ENCODE measurements at regions not wholly inside any gene's neighbourhood (a gene's known extent, or its start where the extent isn't known, plus 50 kb on each side); places are given as distances from the start of the nearest gene placed in this dataset.

GRCh38 chr4:157854819-157855218, 318.0 kb downstream of the GASK1B start:
- CTCF ChIA-PET, result interaction anchor here (0.6 to 1.2 kb wide), 2 partner anchors 123 to 636 kb away, joined by 3 read pairs; no protein-coding TSS in a partner anchor
- Histone ChIP-seq H3K4me1 (ENCODE audit: control insufficient read depth in 1 of 2, insufficient read depth in 2 of 2, low read depth in 1 of 2, low read length in 1 of 2) (no peaks in the 10 kb centered on the region), H2AFZ (ENCODE audit: low read depth) (no peak overlapping the region), H3K79me2 (ENCODE audit: insufficient read depth) (no peaks in the 10 kb centered on the region), H3K9ac (no peak overlapping the region), H3K27ac (ENCODE audit: low read depth in 2 of 2, low read length in 1 of 2) (no peak overlapping the region), H3K4me3 (ENCODE audit: low read depth in 2 of 2, low read length in 1 of 2) (no peak overlapping the region), H3K36me3 (replicated peaks in 1 of 2; ENCODE audit: control insufficient read depth in 1 of 2, insufficient read depth in 2 of 2, low read length in 1 of 2) (no peaks in the 10 kb centered on the region), H3K9me2 (no peaks in the 10 kb centered on the region), H3K27me3 (ENCODE audit: insufficient read depth) (no peaks in the 10 kb centered on the region), H3F3A (replicated peaks; ENCODE audit: insufficient read depth) (no peaks in the 10 kb centered on the region), H4K20me1 (ENCODE audit: insufficient read depth) (no peaks in the 10 kb centered on the region), H3K9me3 (no peaks in the 10 kb centered on the region), H3K4me2 (no peak overlapping the region)
- no peak for DNase-seq
- TF ChIP-seq EP300 (IDR thresholded peaks at IDR 0.05; ENCODE audit: borderline replicate concordance in 1 of 2, low read depth in 1 of 2, low read length in 1 of 2) (no peak), TEAD4 (IDR thresholded peaks at IDR 0.05; ENCODE audit: borderline replicate concordance, insufficient read depth) (no peak), YY1 (IDR thresholded peaks at IDR 0.05; ENCODE audit: low read depth) (no peak), IRF3 (IDR thresholded peaks at IDR 0.05; ENCODE audit: low read depth, low read length) (no peak), CHD2 (IDR thresholded peaks at IDR 0.05; ENCODE audit: low read length, partially characterized antibody) (no peak), CTCF (IDR thresholded peaks at IDR 0.05) (no peak), USF2 (IDR thresholded peaks at IDR 0.05; ENCODE audit: borderline replicate concordance, low read depth, low read length) (no peak)
- TF ChIP-seq, protein P1, sequence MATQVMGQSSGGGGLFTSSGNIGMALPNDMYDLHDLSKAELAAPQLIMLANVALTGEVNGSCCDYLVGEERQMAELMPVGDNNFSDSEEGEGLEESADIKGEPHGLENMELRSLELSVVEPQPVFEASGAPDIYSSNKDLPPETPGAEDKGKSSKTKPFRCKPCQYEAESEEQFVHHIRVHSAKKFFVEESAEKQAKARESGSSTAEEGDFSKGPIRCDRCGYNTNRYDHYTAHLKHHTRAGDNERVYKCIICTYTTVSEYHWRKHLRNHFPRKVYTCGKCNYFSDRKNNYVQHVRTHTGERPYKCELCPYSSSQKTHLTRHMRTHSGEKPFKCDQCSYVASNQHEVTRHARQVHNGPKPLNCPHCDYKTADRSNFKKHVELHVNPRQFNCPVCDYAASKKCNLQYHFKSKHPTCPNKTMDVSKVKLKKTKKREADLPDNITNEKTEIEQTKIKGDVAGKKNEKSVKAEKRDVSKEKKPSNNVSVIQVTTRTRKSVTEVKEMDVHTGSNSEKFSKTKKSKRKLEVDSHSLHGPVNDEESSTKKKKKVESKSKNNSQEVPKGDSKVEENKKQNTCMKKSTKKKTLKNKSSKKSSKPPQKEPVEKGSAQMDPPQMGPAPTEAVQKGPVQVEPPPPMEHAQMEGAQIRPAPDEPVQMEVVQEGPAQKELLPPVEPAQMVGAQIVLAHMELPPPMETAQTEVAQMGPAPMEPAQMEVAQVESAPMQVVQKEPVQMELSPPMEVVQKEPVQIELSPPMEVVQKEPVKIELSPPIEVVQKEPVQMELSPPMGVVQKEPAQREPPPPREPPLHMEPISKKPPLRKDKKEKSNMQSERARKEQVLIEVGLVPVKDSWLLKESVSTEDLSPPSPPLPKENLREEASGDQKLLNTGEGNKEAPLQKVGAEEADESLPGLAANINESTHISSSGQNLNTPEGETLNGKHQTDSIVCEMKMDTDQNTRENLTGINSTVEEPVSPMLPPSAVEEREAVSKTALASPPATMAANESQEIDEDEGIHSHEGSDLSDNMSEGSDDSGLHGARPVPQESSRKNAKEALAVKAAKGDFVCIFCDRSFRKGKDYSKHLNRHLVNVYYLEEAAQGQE (IDR thresholded peaks at IDR 0.05; ENCODE audit: low read depth, low read length), result no peak
- WGBS (ENCODE audit: low lambda C conversion rate), result 64% methylated on average over 5 of the region's 5 CpGs
- POLR2A ChIA-PET, result no interaction called here

- H3K79me2 ChIP-seq (ENCODE audit: insufficient read depth), result no peaks in the 10 kb centered on the region
- ChIA-PET CTCF (no interaction called here), POLR2A (no interaction called here)
- no peak overlapping the region for H3K27ac ChIP-seq (ENCODE audit: low read depth in 2 of 2, low read length in 1 of 2)
- H3K4me2 ChIP-seq, result no peak overlapping the region
- no peaks in the 10 kb centered on the region for H3K9me3 ChIP-seq
- H3K4me1 ChIP-seq (ENCODE audit: control insufficient read depth in 1 of 2, insufficient read depth in 2 of 2, low read depth in 1 of 2, low read length in 1 of 2), result no peaks in the 10 kb centered on the region
- no peak for DNase-seq
- H3K36me3 ChIP-seq (replicated peaks in 1 of 2; ENCODE audit: control insufficient read depth in 1 of 2, insufficient read depth in 2 of 2, low read length in 1 of 2), result no peaks in the 10 kb centered on the region
- H2AFZ ChIP-seq (ENCODE audit: low read depth), result no peak overlapping the region
- H3K4me3 ChIP-seq (ENCODE audit: low read depth in 2 of 2, low read length in 1 of 2), result no peak overlapping the region
- no peaks in the 10 kb centered on the region for H4K20me1 ChIP-seq (ENCODE audit: insufficient read depth)
- H3K27me3 ChIP-seq (ENCODE audit: insufficient read depth), result no peaks in the 10 kb centered on the region
- no peaks in the 10 kb centered on the region for H3F3A ChIP-seq (replicated peaks; ENCODE audit: insufficient read depth)
- TF ChIP-seq TAF1 (IDR thresholded peaks at IDR 0.05; ENCODE audit: borderline replicate concordance, low read depth, low read length), result no peak
- no peaks in the 10 kb centered on the region for H3K9me2 ChIP-seq
- H3K9ac ChIP-seq, result no peak overlapping the region
Observed at GRCh38 chr4:157840648-157841047, 332.2 kb downstream of the GASK1B start.
